ENCODE measurements at regions not wholly inside any gene's neighbourhood (a gene's known extent, or its start where the extent isn't known, plus 50 kb on each side); places are given as distances from the start of the nearest gene placed in this dataset.

- DNase-seq (ENCODE audit: low read depth in 2 of 2), result no peak
Observed at GRCh38 chr5:57683036-57683630, 200.5 kb upstream of the ACTBL2 start.

- DNase-seq (ENCODE audit: low read depth in 2 of 2), result no peak
Observed at GRCh38 chr5:57681942-57682341, 199.3 kb upstream of the ACTBL2 start.

- DNase-seq (ENCODE audit: low read depth in 2 of 2), result no peak
Observed at GRCh38 chr5:57680686-57681085, 198.1 kb upstream of the ACTBL2 start.

- no peak for DNase-seq (ENCODE audit: low read depth in 2 of 2)
Observed at GRCh38 chr5:57677235-57677634, 194.6 kb upstream of the ACTBL2 start.

- no peak for DNase-seq (ENCODE audit: low read depth in 2 of 2)
Observed at GRCh38 chr5:57676222-57677098, 193.8 kb upstream of the ACTBL2 start.

GRCh38 chr5:57675236-57675635 lies 192.6 kb upstream of the ACTBL2 start:
- DNase-seq (ENCODE audit: low read depth in 2 of 2), result no peak

GRCh38 chr5:57671371-57671770 lies 188.8 kb upstream of the ACTBL2 start:
- DNase-seq (ENCODE audit: low read depth in 2 of 2), result no peak

GRCh38 chr5:57666582-57666981 lies 184.0 kb upstream of the ACTBL2 start:
- no peak for DNase-seq (ENCODE audit: low read depth in 2 of 2)

- DNase-seq (ENCODE audit: low read depth in 2 of 2), result no peak
Observed at GRCh38 chr5:57665146-57665936, 182.7 kb upstream of the ACTBL2 start.

GRCh38 chr5:57664700-57665099 lies 182.1 kb upstream of the ACTBL2 start:
- DNase-seq (ENCODE audit: low read depth in 2 of 2), result no peak

GRCh38 chr5:57663466-57663865 lies 180.9 kb upstream of the ACTBL2 start:
- DNase-seq (ENCODE audit: low read depth in 2 of 2), result no peak

GRCh38 chr5:57662991-57663390 lies 180.4 kb upstream of the ACTBL2 start:
- DNase-seq (ENCODE audit: low read depth in 2 of 2), result no peak

- no peak for DNase-seq (ENCODE audit: low read depth in 2 of 2)
Observed at GRCh38 chr5:57659886-57660285, 177.3 kb upstream of the ACTBL2 start.

- DNase-seq (ENCODE audit: low read depth in 2 of 2), result no peak
Observed at GRCh38 chr5:57658018-57658417, 175.4 kb upstream of the ACTBL2 start.

- no peak for DNase-seq (ENCODE audit: low read depth in 2 of 2)
Observed at GRCh38 chr5:57655228-57655627, 172.6 kb upstream of the ACTBL2 start.

GRCh38 chr5:57653636-57654290 lies 171.2 kb upstream of the ACTBL2 start:
- no peak for DNase-seq (ENCODE audit: low read depth in 2 of 2)

GRCh38 chr5:57651127-57651526 lies 168.5 kb upstream of the ACTBL2 start:
- no peak for DNase-seq (ENCODE audit: low read depth in 2 of 2)

- DNase-seq (ENCODE audit: low read depth in 2 of 2), result no peak
Observed at GRCh38 chr5:57650360-57651069, 167.9 kb upstream of the ACTBL2 start.

- no peak for DNase-seq (ENCODE audit: low read depth in 2 of 2)
Observed at GRCh38 chr5:57642698-57643097, 160.1 kb upstream of the ACTBL2 start.

- DNase-seq (ENCODE audit: low read depth in 2 of 2), result no peak
Observed at GRCh38 chr5:57642066-57642465, 159.5 kb upstream of the ACTBL2 start.

- no peak for DNase-seq (ENCODE audit: low read depth in 2 of 2)
Observed at GRCh38 chr5:57635146-57635777, 152.7 kb upstream of the ACTBL2 start.
